ENCODE measurements at regions not wholly inside any gene's neighbourhood (a gene's known extent, or its start where the extent isn't known, plus 50 kb on each side); places are given as distances from the start of the nearest gene placed in this dataset.
"Not testable (repeated sequence)": the region's sequence is repeated elsewhere in the genome, so short reads cannot be mapped to it uniquely, and the experiment has no call there.

DNA sequence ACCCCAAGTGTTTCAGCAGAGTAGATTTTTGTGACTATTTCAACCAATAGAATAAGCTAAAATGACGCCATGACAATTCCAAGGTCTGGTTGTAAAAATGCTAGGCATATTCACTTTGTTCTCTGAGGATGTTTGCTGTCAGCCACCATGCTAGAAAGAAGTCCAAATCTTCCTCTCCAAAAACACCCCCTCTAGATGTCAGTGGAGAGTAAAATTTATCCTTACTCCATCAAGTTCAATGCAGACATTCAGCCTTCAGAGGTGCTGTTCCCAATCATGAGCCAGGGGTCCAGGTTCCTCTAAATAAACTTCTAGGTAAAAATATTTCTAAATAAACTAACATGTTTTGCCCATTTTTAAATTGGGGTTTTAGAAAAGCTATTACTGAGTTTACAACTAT, 395.4 kb upstream of the ADAMTS5 start:
- DNase-seq (ENCODE audit: low read depth, low spot score), result peak; percentile 54
- in situ Hi-C loops (cut with HindIII; ENCODE audit: low pct_unique_long_range_greater_than_20kb, low sequenced_read_pairs), result no loop called here

DNA sequence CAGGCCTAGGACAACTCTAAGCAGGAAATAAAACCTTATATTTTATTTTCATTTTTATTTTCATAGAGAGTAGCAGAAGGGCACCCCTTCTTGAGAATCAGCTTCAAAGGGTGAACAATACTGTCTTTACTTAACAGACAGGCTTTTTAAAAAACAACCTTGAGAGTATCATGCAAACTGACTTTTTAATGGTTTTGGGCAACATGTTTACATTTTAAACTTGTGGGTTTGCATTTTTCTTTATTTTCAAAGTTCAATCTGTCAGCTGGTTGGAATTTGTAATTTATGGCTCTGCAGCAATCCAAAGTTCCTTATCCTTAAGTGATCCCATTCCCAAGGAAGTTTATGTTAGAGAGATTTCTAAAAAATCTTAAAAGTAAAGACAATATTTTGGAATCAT, 392.3 kb upstream of the ADAMTS5 start:
- no peak for DNase-seq (ENCODE audit: low read depth, low spot score)
- in situ Hi-C loops (cut with HindIII; ENCODE audit: low pct_unique_long_range_greater_than_20kb, low sequenced_read_pairs), result no loop called here

DNA sequence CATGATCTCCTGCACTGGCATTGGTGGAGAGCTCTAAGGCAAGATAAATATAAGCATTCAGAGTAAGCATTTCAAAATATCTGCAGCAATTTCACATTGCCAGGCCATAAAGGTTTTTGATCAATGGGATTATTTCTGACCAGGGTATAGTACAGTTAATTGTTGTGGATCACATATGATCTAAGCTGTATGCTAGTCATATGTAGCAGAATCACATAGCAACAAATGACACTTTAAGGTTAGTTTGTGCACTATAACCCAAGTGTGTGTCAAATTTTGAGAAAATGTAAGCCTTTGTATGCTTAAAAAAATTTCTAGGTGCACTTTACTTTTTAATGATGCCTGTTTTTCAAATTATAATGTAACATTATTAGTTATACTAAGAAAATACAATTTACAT, 386.0 kb upstream of the ADAMTS5 start:
- in situ Hi-C loops (cut with HindIII; ENCODE audit: low pct_unique_long_range_greater_than_20kb, low sequenced_read_pairs), result no loop called here

DNA sequence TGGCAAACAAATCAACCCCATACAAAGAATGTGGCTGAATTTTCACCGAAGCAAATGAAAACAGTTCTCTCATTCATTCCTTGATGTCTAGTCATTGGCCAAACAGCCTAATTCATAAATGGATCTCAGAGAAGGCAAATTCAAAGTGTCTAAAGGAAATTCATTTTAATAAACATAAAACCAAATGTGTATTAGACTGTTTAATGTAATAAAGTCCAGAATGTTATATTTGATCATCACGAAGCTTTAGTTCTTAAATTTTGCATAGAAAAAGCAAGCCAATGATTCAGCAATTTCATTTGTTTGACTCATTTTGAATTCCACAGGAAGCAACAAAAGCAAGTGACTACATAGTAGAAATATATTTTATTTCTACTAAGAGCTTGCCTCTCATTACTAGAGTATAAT, 379.2 kb upstream of the ADAMTS5 start:
- in situ Hi-C loops (cut with HindIII; ENCODE audit: low pct_unique_long_range_greater_than_20kb, low sequenced_read_pairs), result no loop called here
- DNase-seq (ENCODE audit: low read depth, low spot score), result no peak

More for the DNA sequence above, 386.0 kb upstream of the ADAMTS5 start:
- no peak for DNase-seq (ENCODE audit: low read depth, low spot score)

DNA sequence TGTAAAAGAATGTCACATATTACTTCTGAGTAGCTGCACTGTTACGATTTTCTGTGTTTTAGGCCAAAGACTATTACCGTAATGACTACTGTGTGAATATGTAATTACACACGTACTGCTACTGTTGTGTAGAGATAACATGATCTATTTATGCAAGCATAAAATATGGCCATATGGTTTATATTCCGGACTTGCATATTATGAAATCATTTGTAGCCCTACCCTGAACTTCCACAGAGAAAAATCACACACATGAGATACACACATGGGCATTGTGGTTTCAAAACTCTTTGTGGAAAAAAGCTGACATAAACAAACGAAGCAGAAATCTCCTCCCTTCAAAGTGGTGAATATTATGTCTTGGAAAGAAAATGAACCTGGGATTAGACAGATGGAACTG, 373.0 kb upstream of the ADAMTS5 start:
- no peak for DNase-seq (ENCODE audit: low read depth, low spot score)
- in situ Hi-C loops (cut with HindIII; ENCODE audit: low pct_unique_long_range_greater_than_20kb, low sequenced_read_pairs), result no loop called here

DNA sequence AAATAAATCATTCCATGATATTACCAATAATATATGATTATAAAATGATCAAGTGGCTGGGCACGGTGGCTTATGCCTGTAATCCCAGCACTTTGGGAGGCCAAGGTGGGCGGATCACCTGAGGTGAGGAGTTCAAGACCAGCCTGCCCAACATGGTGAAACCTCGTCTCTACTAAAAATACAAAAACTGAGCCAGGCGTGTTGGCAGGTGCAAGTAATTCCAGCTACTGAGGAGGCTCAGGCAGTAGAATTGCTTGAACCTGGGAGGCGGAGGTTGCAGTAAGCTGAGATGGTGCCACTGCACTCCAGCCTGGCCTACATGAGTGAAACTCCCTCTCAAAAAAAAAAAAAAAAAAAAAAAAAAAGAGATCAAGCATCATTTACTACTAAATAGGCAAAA, 371.1 kb upstream of the ADAMTS5 start:
- in situ Hi-C loops (cut with HindIII; ENCODE audit: low pct_unique_long_range_greater_than_20kb, low sequenced_read_pairs); DNase-seq (ENCODE audit: low read depth, low spot score): not testable (repeated sequence)

DNA sequence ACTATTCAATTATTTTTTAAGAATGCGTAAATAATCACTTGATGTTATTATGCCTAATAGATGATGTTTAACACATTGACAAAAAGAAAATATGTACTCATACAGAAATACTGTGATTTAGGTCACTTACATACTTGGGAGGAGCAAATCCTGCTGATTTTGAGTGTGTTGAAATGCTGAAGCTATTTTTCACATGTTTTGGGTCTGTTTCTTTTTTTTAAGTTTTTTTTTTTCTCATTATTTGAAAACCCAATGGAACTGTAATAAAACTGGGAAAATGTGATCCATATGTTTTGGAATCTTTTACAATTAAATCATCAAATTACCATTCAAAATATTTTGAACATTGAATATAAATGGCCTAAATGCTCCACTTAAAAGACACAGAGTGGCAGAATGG, 366.2 kb upstream of the ADAMTS5 start:
- in situ Hi-C loops (cut with HindIII; ENCODE audit: low pct_unique_long_range_greater_than_20kb, low sequenced_read_pairs), result no loop called here
- no peak for DNase-seq (ENCODE audit: low read depth, low spot score)

DNA sequence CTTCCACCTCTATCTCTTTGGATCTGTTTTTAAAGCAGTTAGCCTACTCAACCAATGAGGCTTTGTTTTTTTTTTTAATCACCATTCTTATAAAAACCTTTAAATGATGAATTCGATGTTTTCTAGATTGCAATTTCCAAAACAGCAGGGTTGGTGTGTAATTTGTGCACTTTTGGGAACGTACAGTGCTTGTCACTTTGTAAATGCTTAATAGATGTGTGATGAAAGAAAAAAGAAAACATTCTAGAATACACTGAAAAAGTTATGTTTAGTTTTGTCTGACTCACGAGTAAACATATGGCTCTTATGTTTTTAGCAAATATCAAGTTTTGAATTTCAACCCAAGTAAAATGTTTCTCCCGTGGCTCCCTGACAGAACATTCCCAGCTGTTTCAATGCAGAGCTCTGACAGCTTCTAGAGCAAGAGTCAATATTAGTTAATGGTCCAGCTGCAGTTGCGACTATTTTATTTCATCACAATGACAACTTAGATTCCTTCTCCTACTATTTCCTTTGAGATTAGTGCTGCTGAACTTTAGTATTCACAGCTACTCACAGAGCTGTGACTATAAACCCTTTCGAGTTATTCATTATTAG, 362.5 kb upstream of the ADAMTS5 start:
- no peak for DNase-seq (ENCODE audit: low read depth, low spot score)
- in situ Hi-C loops (cut with HindIII; ENCODE audit: low pct_unique_long_range_greater_than_20kb, low sequenced_read_pairs), result no loop called here

DNA sequence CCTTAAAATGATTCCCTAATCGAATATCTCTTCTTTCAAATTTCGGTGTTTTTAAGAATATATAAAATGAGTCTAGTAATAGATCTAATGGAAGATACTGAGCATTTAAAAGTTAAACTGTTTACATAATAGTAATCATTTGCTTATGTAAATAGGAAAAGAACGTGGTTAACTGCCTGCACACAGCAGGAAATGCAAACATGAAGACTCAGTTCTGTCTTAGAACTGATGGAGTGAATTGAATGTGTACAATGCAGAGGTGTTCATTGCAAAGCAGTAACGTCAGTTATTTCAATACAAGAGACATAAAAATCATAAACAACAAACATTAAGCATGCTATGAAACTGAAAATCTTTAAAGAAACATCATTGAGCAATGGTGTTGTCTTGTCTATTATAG, 359.4 kb upstream of the ADAMTS5 start:
- in situ Hi-C loops (cut with HindIII; ENCODE audit: low pct_unique_long_range_greater_than_20kb, low sequenced_read_pairs), result no loop called here
- DNase-seq (ENCODE audit: low read depth, low spot score), result no peak

DNA sequence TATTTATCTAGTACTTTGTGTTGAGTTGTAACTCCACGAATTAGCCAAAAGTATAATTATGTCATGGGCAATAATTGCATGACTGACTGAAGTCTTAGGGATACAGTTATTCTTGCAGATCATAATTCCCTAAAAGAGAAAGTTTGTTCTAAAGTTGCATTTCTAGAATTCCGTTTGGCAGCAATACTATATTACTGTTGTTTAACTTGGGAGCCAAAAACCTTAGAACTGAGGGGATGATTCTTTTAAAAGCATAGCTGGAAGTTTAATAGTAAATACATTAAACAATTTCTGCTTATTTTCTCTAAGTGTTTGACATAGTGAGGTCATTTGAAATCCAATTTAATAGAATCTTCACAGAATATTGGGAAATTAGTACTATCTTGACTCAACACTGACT, 356.4 kb upstream of the ADAMTS5 start:
- no peak for DNase-seq (ENCODE audit: low read depth, low spot score)
- in situ Hi-C loops (cut with HindIII; ENCODE audit: low pct_unique_long_range_greater_than_20kb, low sequenced_read_pairs), result no loop called here

DNA sequence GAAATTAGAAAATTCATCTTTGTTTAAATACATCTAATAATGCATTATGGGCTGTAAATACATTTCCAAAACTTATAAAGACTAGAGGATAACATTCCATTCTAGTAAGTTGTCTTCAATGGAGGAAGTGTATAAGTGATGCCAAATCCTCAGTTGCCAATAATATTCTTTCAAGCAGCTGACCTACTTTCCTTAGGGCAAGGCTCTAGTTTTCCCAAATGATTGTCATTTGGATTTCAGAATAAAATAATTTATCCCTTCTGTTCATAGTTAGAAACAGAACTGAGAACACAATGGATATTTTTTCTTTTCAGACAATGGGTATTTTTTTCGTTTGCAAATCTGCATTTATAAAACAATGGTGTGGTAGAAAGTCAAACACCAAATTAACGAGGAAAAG, 354.9 kb upstream of the ADAMTS5 start:
- no peak for DNase-seq (ENCODE audit: low read depth, low spot score)

DNA sequence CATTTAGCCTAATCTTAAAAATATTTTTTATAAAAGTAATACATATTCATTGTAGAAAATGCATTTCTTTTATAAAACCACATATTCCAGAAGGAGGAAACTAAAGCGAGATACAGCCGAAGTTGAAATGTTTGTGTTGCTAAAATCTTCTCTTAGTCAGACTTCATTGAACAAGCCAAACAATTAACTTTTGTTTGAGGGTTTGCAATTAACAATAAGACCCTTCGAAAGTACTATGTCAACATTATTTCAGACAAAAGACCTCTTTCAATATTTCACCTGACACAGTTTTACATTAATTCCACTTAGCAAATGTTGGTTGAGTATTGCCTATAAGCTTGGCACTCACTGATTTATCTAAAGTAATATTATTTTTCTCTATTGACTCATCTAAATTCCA, 354.0 kb upstream of the ADAMTS5 start:
- DNase-seq (ENCODE audit: low read depth, low spot score), result peak; percentile 16
- in situ Hi-C loops (cut with HindIII; ENCODE audit: low pct_unique_long_range_greater_than_20kb, low sequenced_read_pairs), result no loop called here

More for the DNA sequence above, 354.9 kb upstream of the ADAMTS5 start:
- in situ Hi-C loops (cut with HindIII; ENCODE audit: low pct_unique_long_range_greater_than_20kb, low sequenced_read_pairs), result no loop called here

DNA sequence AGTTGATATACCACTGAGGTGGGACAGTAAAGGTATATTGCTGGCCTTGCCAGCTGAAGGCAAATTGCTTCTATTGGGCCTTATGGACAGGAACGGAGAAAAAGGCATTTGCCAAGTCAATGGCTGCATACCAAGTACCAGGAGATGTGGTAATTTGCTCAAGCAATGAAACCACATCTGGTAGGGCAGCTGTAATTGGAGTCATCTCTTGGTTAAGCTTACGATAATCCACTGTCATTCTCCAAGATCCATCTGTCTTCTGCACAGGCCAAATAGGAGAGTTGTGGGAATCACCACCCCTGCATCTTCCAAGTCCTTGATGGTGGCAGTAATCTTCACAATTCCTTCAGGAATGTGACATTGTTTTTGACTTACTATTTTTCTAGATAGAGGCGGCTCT, 350.7 kb upstream of the ADAMTS5 start:
- DNase-seq (ENCODE audit: low read depth, low spot score); in situ Hi-C loops (cut with HindIII; ENCODE audit: low pct_unique_long_range_greater_than_20kb, low sequenced_read_pairs): not testable (repeated sequence)

DNA sequence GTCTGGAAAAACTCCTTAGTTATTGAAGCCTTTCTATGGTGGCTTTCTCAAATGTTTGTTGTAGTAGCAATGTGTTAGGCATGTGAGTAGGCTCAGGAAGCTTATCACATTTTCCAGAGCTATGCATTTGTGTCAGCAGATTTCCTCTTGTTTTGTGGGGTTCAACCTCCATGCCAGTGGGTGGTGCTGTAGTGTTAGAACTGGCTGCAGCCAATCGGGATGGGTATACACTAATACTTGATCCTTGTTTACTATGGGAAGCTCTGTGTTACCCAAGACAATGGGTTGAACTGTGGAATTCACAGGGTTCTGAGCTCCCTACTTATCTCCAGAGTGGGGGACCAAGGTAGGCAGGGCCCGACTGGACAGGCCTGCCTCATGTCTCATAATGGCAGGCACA, 348.5 kb upstream of the ADAMTS5 start:
- in situ Hi-C loops (cut with HindIII; ENCODE audit: low pct_unique_long_range_greater_than_20kb, low sequenced_read_pairs), result no loop called here
- DNase-seq (ENCODE audit: low read depth, low spot score), result peak; percentile 33

DNA sequence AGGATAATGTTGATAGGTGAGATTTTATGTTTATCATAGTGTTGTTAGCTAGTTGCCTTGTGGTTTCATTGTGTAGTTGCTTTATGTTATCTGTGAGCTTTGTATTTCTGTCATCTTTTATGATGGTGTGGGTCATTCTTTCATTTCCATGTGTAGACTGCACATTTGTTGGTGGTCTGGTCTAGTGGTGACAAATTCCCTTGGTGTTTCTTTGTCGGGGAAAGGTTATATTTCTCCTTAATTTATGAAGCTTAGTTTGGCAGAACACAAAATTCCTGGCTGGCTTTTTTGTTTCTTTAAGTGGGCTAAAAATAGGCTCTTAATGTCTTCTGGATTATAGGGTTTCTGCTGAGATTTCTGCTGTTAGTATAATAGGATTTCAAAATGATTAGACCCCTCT, 347.2 kb upstream of the ADAMTS5 start:
- in situ Hi-C loops (cut with HindIII; ENCODE audit: low pct_unique_long_range_greater_than_20kb, low sequenced_read_pairs), result no loop called here

DNA sequence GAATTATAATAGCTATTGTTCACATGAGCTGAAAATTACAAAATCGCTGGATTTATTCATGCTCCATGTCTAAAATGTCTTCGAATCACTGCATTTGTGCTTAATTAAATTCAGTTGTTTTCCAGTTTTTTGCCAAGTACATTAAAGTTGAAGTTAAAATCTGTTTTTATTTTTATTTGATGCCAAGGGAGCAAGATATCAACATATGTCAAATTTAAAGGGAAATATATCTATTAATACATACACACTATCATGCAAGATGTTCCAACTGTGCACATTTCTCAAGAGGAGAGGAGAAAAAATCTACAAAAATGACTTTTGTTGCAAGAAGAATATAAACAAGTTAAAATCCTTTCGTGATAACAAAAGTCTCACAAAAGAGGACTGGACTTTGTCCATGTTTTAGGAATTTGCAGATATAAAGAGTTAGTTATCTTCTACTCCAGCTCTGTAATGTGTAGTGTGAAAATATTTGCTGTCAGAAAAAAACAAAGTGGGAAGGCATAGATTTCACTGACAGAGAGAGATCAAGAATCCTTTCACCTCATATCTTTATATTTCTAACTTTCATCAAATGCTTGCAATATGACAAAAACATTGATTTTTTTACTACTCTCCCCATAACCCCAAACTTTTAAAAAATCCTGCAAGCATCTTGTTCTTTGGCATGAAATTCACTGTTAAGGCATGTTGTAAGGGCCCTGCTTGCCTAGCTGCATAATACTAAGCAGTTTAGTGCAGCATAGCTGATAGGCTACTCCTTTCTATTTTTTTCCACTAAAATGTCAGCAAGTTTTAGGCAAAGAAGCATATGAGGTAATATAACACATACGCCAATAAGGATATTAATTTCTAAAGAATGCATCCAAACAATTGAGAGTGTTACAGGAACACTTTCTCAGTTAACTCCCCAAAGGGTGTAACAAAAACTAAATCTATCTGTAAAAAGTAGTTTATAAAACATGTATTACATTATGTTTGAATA, 340.2 kb upstream of the ADAMTS5 start:
- in situ Hi-C loops (cut with HindIII; ENCODE audit: low pct_unique_long_range_greater_than_20kb, low sequenced_read_pairs), result no loop called here
- DNase-seq (ENCODE audit: low read depth, low spot score), result no peak

More for the DNA sequence above, 347.2 kb upstream of the ADAMTS5 start:
- no peak for DNase-seq (ENCODE audit: low read depth, low spot score)

DNA sequence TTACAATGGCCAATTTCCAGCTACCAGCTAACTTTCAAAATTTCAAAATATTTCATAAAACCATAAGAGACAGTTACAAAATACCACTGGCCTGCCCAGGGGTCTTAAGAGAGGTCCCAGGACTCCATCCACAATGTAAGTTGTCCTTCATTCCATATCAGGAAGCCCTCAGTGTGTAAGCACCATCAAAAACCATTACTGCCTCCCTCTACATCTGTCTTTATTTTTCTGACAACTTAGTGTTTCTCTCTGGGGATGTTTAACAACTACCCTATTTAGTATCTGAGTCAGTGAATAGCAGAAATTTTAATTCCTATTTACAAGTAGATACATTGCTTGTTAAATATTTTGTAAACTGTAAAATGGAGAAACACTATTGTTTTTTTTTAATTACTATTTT, 339.3 kb upstream of the ADAMTS5 start:
- in situ Hi-C loops (cut with HindIII; ENCODE audit: low pct_unique_long_range_greater_than_20kb, low sequenced_read_pairs), result no loop called here
- DNase-seq (ENCODE audit: low read depth, low spot score), result no peak

DNA sequence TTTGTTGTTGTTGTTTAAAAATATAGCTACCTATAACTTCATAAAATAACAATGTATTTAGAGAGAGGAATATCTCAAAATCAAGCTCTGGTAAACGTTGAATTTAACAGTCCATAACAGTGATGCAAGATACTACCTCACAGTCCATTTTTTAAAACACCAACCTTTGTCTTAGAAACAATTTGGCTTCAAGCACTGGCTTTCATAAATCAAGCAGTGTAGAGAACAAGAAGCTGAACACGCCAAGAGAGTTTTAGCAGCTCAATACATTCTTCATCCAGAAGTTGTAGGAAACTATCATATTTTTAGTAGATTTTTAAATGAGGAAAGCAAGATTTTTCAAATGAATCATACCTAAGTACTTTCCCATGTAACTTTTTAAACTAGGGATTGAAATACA, 334.3 kb upstream of the ADAMTS5 start:
- no peak for DNase-seq (ENCODE audit: low read depth, low spot score)
- in situ Hi-C loops (cut with HindIII; ENCODE audit: low pct_unique_long_range_greater_than_20kb, low sequenced_read_pairs), result no loop called here

DNA sequence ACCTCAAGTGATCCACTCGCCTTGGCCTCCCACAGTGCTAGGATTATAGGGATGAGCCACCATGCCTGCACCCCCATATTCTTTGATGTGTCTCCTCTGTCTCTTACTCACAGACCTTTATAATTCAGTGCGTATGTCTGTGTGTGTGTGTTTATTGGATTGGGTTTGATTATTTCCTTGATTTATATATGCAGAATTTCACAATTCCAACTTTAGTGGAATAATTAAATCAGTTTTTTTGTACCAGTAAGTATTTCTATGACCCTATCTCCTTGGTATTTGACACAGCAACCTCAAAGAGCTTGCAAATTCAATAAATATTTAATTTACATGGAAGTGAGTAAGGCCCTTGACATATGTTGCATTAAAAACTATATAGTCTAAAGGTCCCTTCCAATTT, 333.9 kb upstream of the ADAMTS5 start:
- in situ Hi-C loops (cut with HindIII; ENCODE audit: low pct_unique_long_range_greater_than_20kb, low sequenced_read_pairs), result no loop called here
- DNase-seq (ENCODE audit: low read depth, low spot score), result no peak

All from SK-MEL-5 (cell line).